Right atrium auricular region (tissue), 2 donors: ENCODE measurements at regions not wholly inside any gene's neighbourhood (a gene's known extent, or its start where the extent isn't known, plus 50 kb on each side); places are given as distances from the start of the nearest gene placed in this dataset.
A peak's percentile ranks its signal among the peaks of the same experiment; 100 is the strongest.

Experiments
- DNase-seq: peaks from one replicate; pipeline ENCODE4 v3.0.0-alpha.2; 2019; ENCODE audit warnings: low spot score
- H3K27ac ChIP-seq, 2 donors: fragments of 200-600 bp; sonication (generic); 1 replicate in 1 of 2; 2 replicates in 1 of 2; pipeline ENCODE4 v1.5.1; 2016 to 2019
- H3K27me3 ChIP-seq, 2 donors: fragments of 200-600 bp; sonication (generic); one replicate each; pipeline versions ENCODE4 v1.5.1 to v1.6.0; 2017 to 2019
- H3K36me3 ChIP-seq: fragments of 200-600 bp; sonication (generic); one replicate; pipeline ENCODE4 v1.5.1; 2016
- H3K4me1 ChIP-seq, 2 donors: fragments of 200-600 bp; sonication (generic); one replicate each; pipeline versions ENCODE4 v1.5.1 to v1.6.0; 2017 to 2019
- H3K4me3 ChIP-seq, 2 donors: fragments of 200-600 bp; sonication (generic); 1 replicate in 1 of 2; 2 replicates in 1 of 2; pipeline ENCODE4 v1.5.1; 2017 to 2019; ENCODE audit warnings: mild to moderate bottlenecking in 1 of 2, moderate library complexity in 1 of 2
- H3K9me3 ChIP-seq, 2 donors: fragments of 200-600 bp; sonication (generic); one replicate each; pipeline ENCODE4 v1.5.1; 2019
- TF ChIP-seq, protein P1 (sequence below), 2 donors: fragments of 200-600 bp; sonication (generic); IDR thresholded peaks; one replicate each; pipeline ENCODE4 v1.5.1; 2019; ENCODE audit warnings: antibody characterized with exemption in 2 of 2

DNA sequence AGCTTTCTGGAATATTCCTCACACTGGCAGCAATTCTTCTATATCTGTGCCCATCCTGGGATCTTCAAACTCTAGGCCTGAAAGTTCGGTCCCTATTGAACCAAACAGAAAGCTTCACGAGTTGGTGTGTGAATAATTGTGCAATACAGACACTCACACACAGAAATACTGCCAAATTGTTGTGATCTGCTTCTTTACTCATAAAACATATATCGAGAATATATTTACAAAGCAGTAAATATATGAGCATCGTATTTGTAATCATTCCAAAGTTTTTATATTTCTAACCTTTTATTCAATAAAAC, 56.6 kb upstream of the BEX4 start:
- Histone ChIP-seq H3K4me3 (no peak overlapping the region), H3K9me3 (no peaks in the 10 kb centered on the region), H3K27me3 (no peaks in the 10 kb centered on the region), H3K27ac (no peak overlapping the region), H3K4me1 (no peaks in the 10 kb centered on the region), H3K36me3 (no peaks in the 10 kb centered on the region)
- TF ChIP-seq, protein P1, sequence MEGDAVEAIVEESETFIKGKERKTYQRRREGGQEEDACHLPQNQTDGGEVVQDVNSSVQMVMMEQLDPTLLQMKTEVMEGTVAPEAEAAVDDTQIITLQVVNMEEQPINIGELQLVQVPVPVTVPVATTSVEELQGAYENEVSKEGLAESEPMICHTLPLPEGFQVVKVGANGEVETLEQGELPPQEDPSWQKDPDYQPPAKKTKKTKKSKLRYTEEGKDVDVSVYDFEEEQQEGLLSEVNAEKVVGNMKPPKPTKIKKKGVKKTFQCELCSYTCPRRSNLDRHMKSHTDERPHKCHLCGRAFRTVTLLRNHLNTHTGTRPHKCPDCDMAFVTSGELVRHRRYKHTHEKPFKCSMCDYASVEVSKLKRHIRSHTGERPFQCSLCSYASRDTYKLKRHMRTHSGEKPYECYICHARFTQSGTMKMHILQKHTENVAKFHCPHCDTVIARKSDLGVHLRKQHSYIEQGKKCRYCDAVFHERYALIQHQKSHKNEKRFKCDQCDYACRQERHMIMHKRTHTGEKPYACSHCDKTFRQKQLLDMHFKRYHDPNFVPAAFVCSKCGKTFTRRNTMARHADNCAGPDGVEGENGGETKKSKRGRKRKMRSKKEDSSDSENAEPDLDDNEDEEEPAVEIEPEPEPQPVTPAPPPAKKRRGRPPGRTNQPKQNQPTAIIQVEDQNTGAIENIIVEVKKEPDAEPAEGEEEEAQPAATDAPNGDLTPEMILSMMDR (IDR thresholded peaks at IDR 0.05): no peak
- no peak for DNase-seq

DNA sequence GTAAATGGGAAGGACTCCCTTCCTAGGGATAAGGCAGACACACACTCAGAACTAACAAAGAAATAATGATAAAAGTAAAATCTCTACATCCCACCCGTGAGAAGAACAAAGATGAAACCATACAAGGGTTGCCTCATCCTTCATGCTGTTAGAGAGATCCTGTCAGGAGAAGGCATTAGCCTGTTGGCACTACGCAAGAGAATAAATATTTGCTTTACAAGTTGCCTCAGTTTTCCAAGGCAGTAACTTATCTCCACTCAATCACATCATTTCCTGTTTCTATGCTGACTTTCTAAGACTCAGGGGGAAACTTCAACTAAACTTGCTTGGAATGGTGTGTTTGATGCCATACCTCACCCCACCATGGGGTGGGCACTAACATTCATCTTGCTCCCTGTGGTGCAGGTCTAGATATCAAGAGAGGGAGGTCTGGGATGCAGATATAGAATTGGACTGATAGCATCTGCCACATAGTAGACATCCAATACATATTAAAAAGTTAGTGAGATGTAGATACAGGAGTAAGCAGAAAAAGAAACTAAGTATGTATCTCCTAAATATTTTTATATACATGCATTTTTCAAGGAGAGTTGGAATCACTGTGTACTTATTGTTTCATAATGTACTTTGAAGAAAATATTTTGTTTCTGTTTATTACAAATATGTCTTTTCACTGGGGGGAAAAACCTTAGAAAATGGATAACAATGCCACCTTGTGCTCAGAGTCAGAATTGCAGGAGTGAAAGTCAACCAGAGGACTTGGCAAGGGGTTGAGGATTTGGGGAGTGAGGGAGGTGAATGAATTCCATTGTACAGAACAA, 57.2 kb upstream of the BEX4 start:
- H3K27me3 ChIP-seq: no peaks in the 10 kb centered on the region
- H3K4me1 ChIP-seq: no peaks in the 10 kb centered on the region
- no peak for DNase-seq
- H3K27ac ChIP-seq: no peak overlapping the region
- TF ChIP-seq, protein P1 (IDR thresholded peaks at IDR 0.05): peak; percentile 54 to 67
- no peaks in the 10 kb centered on the region for H3K36me3 ChIP-seq
- H3K4me3 ChIP-seq: no peak overlapping the region
- H3K9me3 ChIP-seq: no peaks in the 10 kb centered on the region

DNA sequence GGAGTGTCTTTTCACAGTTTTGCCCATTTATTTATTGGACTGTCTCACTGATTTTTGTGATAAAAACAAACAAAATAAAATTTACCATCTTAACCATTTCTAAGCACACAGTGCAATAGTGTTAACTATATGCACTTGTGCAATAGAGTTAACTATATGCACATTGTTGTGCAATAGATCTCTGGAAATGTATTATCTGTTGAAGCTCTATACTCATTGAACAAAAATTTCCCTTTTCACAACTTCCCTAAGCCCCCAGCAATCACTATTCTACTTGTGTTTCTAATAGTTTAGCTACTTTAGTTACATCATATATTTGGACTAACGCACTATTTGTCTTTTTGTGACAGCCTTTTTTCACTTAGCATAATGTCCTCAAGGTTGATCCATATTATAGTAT, 59.7 kb upstream of the BEX4 start:
- DNase-seq: no peak
- no peaks in the 10 kb centered on the region for H3K4me1 ChIP-seq
- no peaks in the 10 kb centered on the region for H3K36me3 ChIP-seq
- H3K9me3 ChIP-seq: no peaks in the 10 kb centered on the region
- no peak overlapping the region for H3K4me3 ChIP-seq
- TF ChIP-seq, protein P1 (IDR thresholded peaks at IDR 0.05): no peak
- H3K27ac ChIP-seq: no peak overlapping the region
- no peaks in the 10 kb centered on the region for H3K27me3 ChIP-seq

DNA sequence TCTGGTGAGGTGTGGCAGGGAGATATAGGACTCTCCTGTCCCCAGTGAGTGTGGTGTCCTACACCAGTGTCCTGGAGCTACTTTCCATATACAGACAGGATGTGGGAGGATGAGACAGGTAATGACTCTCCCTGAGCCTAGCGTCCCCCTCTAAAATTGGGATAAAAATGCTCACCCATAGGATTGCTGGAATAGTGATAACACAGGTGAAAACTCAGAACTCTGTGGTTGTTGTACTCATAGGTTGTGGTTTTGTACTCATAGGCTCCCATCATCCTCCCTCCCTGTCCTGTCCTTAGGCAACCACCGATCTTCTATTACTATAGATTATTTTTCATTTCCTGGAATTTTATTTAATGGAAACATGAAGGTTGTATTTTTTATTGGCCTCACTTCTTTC, 60.7 kb upstream of the NXF3 start:
- Histone ChIP-seq H3K36me3 (no peaks in the 10 kb centered on the region), H3K9me3 (no peaks in the 10 kb centered on the region), H3K27me3 (no peaks in the 10 kb centered on the region), H3K27ac (no peak overlapping the region), H3K4me1 (no peaks in the 10 kb centered on the region), H3K4me3 (no peak overlapping the region)
- DNase-seq: no peak
- TF ChIP-seq, protein P1 (IDR thresholded peaks at IDR 0.05): no peak

DNA sequence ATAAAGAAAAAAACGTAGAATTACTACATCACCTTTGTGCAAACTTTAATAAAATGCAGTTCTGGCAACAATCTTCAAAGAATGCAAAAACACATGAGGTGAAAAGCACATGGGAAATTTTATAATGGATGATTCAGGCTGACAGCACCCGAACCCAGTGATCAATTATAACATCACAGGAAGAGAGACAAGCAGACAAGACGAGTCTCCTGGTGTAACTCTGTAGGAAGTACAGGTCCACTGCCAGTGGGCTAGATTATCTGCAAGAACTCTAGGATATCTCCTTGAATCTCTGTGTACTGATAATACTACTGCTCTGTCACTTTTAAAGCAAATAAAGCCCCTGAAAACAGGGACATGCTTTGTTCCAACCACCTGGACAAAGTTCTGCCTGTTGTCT, 58.9 kb upstream of the NXF3 start:
- no peak overlapping the region for H3K27ac ChIP-seq
- TF ChIP-seq, protein P1 (IDR thresholded peaks at IDR 0.05): no peak
- no peaks in the 10 kb centered on the region for H3K27me3 ChIP-seq
- no peaks in the 10 kb centered on the region for H3K9me3 ChIP-seq
- no peak for DNase-seq
- no peaks in the 10 kb centered on the region for H3K4me1 ChIP-seq
- no peak overlapping the region for H3K4me3 ChIP-seq
- no peaks in the 10 kb centered on the region for H3K36me3 ChIP-seq

DNA sequence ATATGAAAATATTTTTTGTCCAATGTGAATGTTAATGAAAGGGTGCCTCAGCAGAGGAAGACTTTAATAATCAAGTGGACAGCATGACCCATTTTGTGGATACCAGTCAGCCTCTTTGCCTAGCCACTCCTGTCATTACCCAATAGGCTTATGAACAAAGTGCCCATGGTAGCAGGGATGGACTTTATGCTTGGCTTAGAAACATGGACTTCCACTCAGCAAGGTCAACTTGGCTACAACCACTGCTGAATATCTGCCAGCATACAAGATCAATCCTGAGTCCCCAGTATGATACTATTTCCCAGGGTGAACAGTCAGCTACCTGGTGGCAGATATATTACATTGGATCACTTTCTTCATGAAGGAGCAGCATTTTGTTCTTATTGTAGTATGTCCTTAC, 56.7 kb upstream of the NXF3 start:
- H3K27me3 ChIP-seq: no peaks in the 10 kb centered on the region
- TF ChIP-seq, protein P1 (IDR thresholded peaks at IDR 0.05): no peak

More for the DNA sequence above, 56.7 kb upstream of the NXF3 start:
- Histone ChIP-seq H3K36me3 (no peaks in the 10 kb centered on the region), H3K9me3 (no peaks in the 10 kb centered on the region), H3K4me1 (no peaks in the 10 kb centered on the region), H3K27ac (no peak overlapping the region), H3K4me3 (no peak overlapping the region)
- no peak for DNase-seq
